Lower leg skin (tissue), 3 donors: ENCODE measurements at regions not wholly inside any gene's neighbourhood (a gene's known extent, or its start where the extent isn't known, plus 50 kb on each side); places are given as distances from the start of the nearest gene placed in this dataset.

Experiments used
- CTCF ChIP-seq, 3 donors: fragments of 450-650 bp; IDR thresholded peaks; one replicate each; pipeline ENCODE4 v1.5.1; 2016; ENCODE audit warnings: antibody characterized with exemption in 3 of 3, mild to moderate bottlenecking in 3 of 3, moderate library complexity in 2 of 3
- POLR2A ChIP-seq, 2 donors: fragments of 450-650 bp; IDR thresholded peaks; one replicate each; pipeline ENCODE4 v1.6.1; 2016 to 2017; ENCODE audit warnings: antibody characterized with exemption in 2 of 2, mild to moderate bottlenecking in 1 of 2, moderate library complexity in 1 of 2

- TF ChIP-seq CTCF (IDR thresholded peaks at IDR 0.05): no peak
- TF ChIP-seq POLR2A (IDR thresholded peaks at IDR 0.05): no peak
Measured at GRCh38 chr4:1508161-1509160, 102.2 kb upstream of the NKX1-1 start.
